WTC11 (cell line): ENCODE measurements at regions not wholly inside any gene's neighbourhood (a gene's known extent, or its start where the extent isn't known, plus 50 kb on each side); places are given as distances from the start of the nearest gene placed in this dataset.

Source experiments
- ATAC-seq: fragments of 200-7000 bp; cut with Tn5 transposase; 2 replicates; pipeline ENCODE4 v1.10.0; 2021; ENCODE audit warnings: mild to moderate bottlenecking, moderate library complexity
- CTCF ChIA-PET: fragments of 300-600 bp; sonication (Branson Sonifier 250); formaldehyde crosslinking; loops from one replicate; lab custom pipeline; 2021; ENCODE audit warnings: antibody characterized with exemption; lab: Charles Lee
- POLR2A ChIA-PET: fragments of 350-600 bp; sonication (Branson Sonifier 250); formaldehyde crosslinking; loops from one replicate; lab custom pipeline; 2021; ENCODE audit warnings: antibody characterized with exemption; lab: Charles Lee
- DNase-seq: peaks from one replicate; pipeline ENCODE4 v3.0.0; 2021; ENCODE audit warnings: low spot score
- H3K27ac Mint-ChIP-seq: 2 replicates; pipeline ENCODE4 v1.8.0; 2021; ENCODE audit warnings: mixed read lengths
- H3K27me3 Mint-ChIP-seq: 2 replicates; pipeline ENCODE4 v1.8.0; 2021; ENCODE audit warnings: low read depth, mild to moderate bottlenecking, moderate library complexity, mixed read lengths
- H3K36me3 Mint-ChIP-seq: 2 replicates; pipeline ENCODE4 v1.8.0; 2021; ENCODE audit warnings: mixed read lengths
- H3K4me1 Mint-ChIP-seq: 2 replicates; pipeline ENCODE4 v1.8.0; 2022; ENCODE audit warnings: mixed read lengths
- H3K4me3 Mint-ChIP-seq: 2 replicates; pipeline ENCODE4 v1.8.0; 2021; ENCODE audit warnings: mild to moderate bottlenecking, moderate library complexity, mixed read lengths
- H3K9me3 Mint-ChIP-seq: 2 replicates; pipeline ENCODE4 v1.8.0; 2021; ENCODE audit warnings: mixed read lengths
- ESRRA ChIP-seq: sonication (generic); formaldehyde crosslinking; IDR thresholded peaks from 2 replicates; pipeline ENCODE4 v1.8.1; 2022; ENCODE audit warnings: mild to moderate bottlenecking, missing genetic modification reagents, borderline replicate concordance
- FOXJ3 ChIP-seq: sonication (generic); formaldehyde crosslinking; IDR thresholded peaks from 2 replicates; pipeline ENCODE4 v1.9.0; 2021; ENCODE audit warnings: missing genetic modification reagents, mild to moderate bottlenecking, borderline replicate concordance
- GABPB1 ChIP-seq: sonication (generic); formaldehyde crosslinking; IDR thresholded peaks from 2 replicates; pipeline ENCODE4 v1.8.1; 2023; ENCODE audit warnings: mild to moderate bottlenecking, missing genetic modification reagents
- JAZF1 ChIP-seq: fragments of 250-450 bp; sonication (Bioruptor Pico); IDR thresholded peaks from 2 replicates; pipeline ENCODE4 v1.9.0; 2021; ENCODE audit warnings: moderate library complexity, mild to moderate bottlenecking, inconsistent platforms
- ZNF121 ChIP-seq: sonication (generic); formaldehyde crosslinking; IDR thresholded peaks from 2 replicates; pipeline ENCODE4 v1.8.0; 2023; ENCODE audit warnings: missing genetic modification reagents
- ZNF232 ChIP-seq: sonication (generic); formaldehyde crosslinking; IDR thresholded peaks from 2 replicates; pipeline ENCODE4 v1.8.0; 2022; ENCODE audit warnings: mild to moderate bottlenecking, missing genetic modification reagents
- ZNF317 ChIP-seq: sonication (generic); formaldehyde crosslinking; IDR thresholded peaks from 2 replicates; pipeline ENCODE4 v1.8.1; 2023; ENCODE audit warnings: low read depth, mild to moderate bottlenecking, moderate library complexity, missing genetic modification reagents, borderline replicate concordance
- ZNF416 ChIP-seq: fragments of 250-450 bp; sonication (Bioruptor Pico); IDR thresholded peaks from 2 replicates; pipeline ENCODE4 v1.9.0; 2021; ENCODE audit warnings: mild to moderate bottlenecking, inconsistent platforms
- ZNF423 ChIP-seq: fragments of 250-450 bp; sonication (Bioruptor Pico); IDR thresholded peaks from 2 replicates; pipeline ENCODE4 v2.1.2; 2022; ENCODE audit warnings: mild to moderate bottlenecking, moderate library complexity
- TF ChIP-seq, protein P1 (sequence below): sonication (generic); formaldehyde crosslinking; IDR thresholded peaks from 2 replicates; pipeline ENCODE4 v1.8.1; 2023; ENCODE audit warnings: mild to moderate bottlenecking, missing genetic modification reagents, borderline replicate concordance
- TF ChIP-seq, protein P2 (sequence below): sonication (generic); formaldehyde crosslinking; IDR thresholded peaks from 2 replicates; pipeline ENCODE4 v1.8.1; 2022; ENCODE audit warnings: missing genetic modification reagents, borderline replicate concordance
- TF ChIP-seq, protein P3 (sequence below): fragments of 250-450 bp; sonication (Bioruptor Pico); IDR thresholded peaks from 2 replicates; pipeline ENCODE4 v1.9.0; 2021; ENCODE audit warnings: mild to moderate bottlenecking
- TF ChIP-seq, protein P4 (sequence below): sonication (generic); formaldehyde crosslinking; IDR thresholded peaks from 2 replicates; pipeline ENCODE4 v1.8.1; 2022; ENCODE audit warnings: low read depth, mild to moderate bottlenecking, moderate library complexity, missing genetic modification reagents, borderline replicate concordance
- TF ChIP-seq, protein P5 (sequence below): fragments of 250-450 bp; sonication (Bioruptor Pico); IDR thresholded peaks from 2 replicates; pipeline ENCODE4 v1.8.0; 2021; ENCODE audit warnings: mild to moderate bottlenecking
- TF ChIP-seq, protein P6 (sequence below): sonication (generic); formaldehyde crosslinking; IDR thresholded peaks from 2 replicates; pipeline ENCODE4 v1.8.1; 2023; ENCODE audit warnings: mild to moderate bottlenecking, missing genetic modification reagents, moderate library complexity
- TF ChIP-seq, protein P7 (sequence below): sonication (generic); formaldehyde crosslinking; IDR thresholded peaks from 2 replicates; pipeline ENCODE4 v1.8.1; 2023; ENCODE audit warnings: mild to moderate bottlenecking, moderate library complexity, missing genetic modification reagents
- TF ChIP-seq, protein P8 (sequence below): sonication (generic); formaldehyde crosslinking; IDR thresholded peaks from 2 replicates; pipeline ENCODE4 v1.8.1; 2022; ENCODE audit warnings: mild to moderate bottlenecking, missing genetic modification reagents, moderate library complexity, borderline replicate concordance
- TF ChIP-seq, protein P9 (sequence below): sonication (generic); formaldehyde crosslinking; IDR thresholded peaks from 2 replicates; pipeline ENCODE4 v1.8.0; 2022; ENCODE audit warnings: mild to moderate bottlenecking, missing genetic modification reagents

DNA sequence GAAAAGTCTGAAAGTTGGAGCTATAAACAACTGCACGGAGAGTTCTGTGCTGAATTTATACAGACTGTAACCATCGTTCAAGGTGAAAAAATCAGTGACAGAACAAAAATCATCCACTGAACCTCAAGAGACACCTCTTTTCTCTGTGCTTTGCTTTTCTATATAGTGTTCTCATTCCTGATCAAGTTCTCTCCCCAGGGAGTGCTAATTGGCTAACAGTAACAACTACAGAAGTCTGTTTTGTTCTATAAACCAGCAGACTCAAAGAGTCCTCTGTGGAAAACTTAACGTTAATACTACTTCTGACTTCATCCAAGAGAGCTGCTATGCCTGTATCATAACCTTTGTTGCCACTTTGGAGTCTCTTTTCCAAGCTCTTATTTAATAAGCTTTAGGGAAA is 1388.3 kb upstream of the C9orf72 start (continued):
- TF ChIP-seq, protein P1, sequence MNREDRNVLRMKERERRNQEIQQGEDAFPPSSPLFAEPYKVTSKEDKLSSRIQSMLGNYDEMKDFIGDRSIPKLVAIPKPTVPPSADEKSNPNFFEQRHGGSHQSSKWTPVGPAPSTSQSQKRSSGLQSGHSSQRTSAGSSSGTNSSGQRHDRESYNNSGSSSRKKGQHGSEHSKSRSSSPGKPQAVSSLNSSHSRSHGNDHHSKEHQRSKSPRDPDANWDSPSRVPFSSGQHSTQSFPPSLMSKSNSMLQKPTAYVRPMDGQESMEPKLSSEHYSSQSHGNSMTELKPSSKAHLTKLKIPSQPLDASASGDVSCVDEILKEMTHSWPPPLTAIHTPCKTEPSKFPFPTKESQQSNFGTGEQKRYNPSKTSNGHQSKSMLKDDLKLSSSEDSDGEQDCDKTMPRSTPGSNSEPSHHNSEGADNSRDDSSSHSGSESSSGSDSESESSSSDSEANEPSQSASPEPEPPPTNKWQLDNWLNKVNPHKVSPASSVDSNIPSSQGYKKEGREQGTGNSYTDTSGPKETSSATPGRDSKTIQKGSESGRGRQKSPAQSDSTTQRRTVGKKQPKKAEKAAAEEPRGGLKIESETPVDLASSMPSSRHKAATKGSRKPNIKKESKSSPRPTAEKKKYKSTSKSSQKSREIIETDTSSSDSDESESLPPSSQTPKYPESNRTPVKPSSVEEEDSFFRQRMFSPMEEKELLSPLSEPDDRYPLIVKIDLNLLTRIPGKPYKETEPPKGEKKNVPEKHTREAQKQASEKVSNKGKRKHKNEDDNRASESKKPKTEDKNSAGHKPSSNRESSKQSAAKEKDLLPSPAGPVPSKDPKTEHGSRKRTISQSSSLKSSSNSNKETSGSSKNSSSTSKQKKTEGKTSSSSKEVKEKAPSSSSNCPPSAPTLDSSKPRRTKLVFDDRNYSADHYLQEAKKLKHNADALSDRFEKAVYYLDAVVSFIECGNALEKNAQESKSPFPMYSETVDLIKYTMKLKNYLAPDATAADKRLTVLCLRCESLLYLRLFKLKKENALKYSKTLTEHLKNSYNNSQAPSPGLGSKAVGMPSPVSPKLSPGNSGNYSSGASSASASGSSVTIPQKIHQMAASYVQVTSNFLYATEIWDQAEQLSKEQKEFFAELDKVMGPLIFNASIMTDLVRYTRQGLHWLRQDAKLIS: no peak
- TF ChIP-seq, protein P2, sequence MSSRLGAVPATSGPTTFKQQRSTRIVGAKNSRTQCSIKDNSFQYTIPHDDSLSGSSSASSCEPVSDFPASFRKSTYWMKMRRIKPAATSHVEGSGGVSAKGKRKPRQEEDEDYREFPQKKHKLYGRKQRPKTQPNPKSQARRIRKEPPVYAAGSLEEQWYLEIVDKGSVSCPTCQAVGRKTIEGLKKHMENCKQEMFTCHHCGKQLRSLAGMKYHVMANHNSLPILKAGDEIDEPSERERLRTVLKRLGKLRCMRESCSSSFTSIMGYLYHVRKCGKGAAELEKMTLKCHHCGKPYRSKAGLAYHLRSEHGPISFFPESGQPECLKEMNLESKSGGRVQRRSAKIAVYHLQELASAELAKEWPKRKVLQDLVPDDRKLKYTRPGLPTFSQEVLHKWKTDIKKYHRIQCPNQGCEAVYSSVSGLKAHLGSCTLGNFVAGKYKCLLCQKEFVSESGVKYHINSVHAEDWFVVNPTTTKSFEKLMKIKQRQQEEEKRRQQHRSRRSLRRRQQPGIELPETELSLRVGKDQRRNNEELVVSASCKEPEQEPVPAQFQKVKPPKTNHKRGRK (CRISPR knock-in tag): no peak
- TF ChIP-seq, protein P3, sequence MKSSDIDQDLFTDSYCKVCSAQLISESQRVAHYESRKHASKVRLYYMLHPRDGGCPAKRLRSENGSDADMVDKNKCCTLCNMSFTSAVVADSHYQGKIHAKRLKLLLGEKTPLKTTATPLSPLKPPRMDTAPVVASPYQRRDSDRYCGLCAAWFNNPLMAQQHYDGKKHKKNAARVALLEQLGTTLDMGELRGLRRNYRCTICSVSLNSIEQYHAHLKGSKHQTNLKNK (CRISPR knock-in tag): no peak
- TF ChIP-seq, protein P4, sequence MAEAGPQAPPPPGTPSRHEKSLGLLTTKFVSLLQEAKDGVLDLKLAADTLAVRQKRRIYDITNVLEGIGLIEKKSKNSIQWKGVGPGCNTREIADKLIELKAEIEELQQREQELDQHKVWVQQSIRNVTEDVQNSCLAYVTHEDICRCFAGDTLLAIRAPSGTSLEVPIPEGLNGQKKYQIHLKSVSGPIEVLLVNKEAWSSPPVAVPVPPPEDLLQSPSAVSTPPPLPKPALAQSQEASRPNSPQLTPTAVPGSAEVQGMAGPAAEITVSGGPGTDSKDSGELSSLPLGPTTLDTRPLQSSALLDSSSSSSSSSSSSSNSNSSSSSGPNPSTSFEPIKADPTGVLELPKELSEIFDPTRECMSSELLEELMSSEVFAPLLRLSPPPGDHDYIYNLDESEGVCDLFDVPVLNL: no peak
- TF ChIP-seq JAZF1 (no peak), ESRRA (CRISPR knock-in tag) (no peak), ZNF121 (no peak)
- TF ChIP-seq, protein P5, sequence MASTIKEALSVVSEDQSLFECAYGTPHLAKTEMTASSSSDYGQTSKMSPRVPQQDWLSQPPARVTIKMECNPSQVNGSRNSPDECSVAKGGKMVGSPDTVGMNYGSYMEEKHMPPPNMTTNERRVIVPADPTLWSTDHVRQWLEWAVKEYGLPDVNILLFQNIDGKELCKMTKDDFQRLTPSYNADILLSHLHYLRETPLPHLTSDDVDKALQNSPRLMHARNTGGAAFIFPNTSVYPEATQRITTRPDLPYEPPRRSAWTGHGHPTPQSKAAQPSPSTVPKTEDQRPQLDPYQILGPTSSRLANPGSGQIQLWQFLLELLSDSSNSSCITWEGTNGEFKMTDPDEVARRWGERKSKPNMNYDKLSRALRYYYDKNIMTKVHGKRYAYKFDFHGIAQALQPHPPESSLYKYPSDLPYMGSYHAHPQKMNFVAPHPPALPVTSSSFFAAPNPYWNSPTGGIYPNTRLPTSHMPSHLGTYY (CRISPR knock-in tag): no peak
- TF ChIP-seq, protein P6, sequence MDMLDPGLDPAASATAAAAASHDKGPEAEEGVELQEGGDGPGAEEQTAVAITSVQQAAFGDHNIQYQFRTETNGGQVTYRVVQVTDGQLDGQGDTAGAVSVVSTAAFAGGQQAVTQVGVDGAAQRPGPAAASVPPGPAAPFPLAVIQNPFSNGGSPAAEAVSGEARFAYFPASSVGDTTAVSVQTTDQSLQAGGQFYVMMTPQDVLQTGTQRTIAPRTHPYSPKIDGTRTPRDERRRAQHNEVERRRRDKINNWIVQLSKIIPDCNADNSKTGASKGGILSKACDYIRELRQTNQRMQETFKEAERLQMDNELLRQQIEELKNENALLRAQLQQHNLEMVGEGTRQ (CRISPR knock-in tag): no peak
- TF ChIP-seq, protein P7, sequence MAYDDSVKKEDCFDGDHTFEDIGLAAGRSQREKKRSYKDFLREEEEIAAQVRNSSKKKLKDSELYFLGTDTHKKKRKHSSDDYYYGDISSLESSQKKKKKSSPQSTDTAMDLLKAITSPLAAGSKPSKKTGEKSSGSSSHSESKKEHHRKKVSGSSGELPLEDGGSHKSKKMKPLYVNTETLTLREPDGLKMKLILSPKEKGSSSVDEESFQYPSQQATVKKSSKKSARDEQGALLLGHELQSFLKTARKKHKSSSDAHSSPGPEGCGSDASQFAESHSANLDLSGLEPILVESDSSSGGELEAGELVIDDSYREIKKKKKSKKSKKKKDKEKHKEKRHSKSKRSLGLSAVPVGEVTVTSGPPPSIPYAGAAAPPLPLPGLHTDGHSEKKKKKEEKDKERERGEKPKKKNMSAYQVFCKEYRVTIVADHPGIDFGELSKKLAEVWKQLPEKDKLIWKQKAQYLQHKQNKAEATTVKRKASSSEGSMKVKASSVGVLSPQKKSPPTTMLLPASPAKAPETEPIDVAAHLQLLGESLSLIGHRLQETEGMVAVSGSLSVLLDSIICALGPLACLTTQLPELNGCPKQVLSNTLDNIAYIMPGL (CRISPR knock-in tag): no peak

DNA sequence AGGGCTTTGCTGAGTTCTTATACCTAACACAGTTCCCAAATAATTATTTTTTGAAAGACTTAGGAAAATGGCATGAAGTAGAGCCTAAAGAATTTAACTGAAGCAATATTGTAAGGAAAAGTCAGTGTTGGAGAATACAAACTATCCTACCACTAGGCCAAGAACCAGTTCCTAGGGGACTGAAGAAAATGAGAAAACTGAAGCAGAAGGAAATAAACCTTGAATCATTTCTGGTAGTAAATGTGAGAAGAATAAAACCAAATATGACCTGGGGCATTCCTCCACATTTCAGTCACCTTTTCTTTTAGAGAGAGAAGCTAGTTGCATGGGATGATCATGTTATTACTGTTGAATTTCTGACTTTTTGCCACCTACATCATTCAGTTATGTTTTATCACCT is 1393.9 kb upstream of the C9orf72 start:
- no peak for ATAC-seq
- POLR2A ChIA-PET: no interaction called here
- Mint-ChIP-seq H3K36me3 (peaks cover 6% of the 10 kb centered on the region), H3K4me1 (peaks cover 74% of the 10 kb centered on the region), H3K9me3 (peaks cover 5% of the 10 kb centered on the region), H3K4me3 (no peak overlapping the region), H3K27me3 (no peaks in the 10 kb centered on the region; the same call in 1 of the 2 replicates), H3K27ac (no peak overlapping the region)
- no peak for TF ChIP-seq ZNF423 (CRISPR knock-in tag)
- TF ChIP-seq ESRRA (CRISPR knock-in tag): no peak
- TF ChIP-seq, protein P5 (CRISPR knock-in tag): no peak
- TF ChIP-seq GABPB1: no peak
- no peak for TF ChIP-seq FOXJ3 (CRISPR knock-in tag)
- TF ChIP-seq ZNF317 (CRISPR knock-in tag): no peak
- TF ChIP-seq, protein P3 (CRISPR knock-in tag): no peak
- TF ChIP-seq, protein P8, sequence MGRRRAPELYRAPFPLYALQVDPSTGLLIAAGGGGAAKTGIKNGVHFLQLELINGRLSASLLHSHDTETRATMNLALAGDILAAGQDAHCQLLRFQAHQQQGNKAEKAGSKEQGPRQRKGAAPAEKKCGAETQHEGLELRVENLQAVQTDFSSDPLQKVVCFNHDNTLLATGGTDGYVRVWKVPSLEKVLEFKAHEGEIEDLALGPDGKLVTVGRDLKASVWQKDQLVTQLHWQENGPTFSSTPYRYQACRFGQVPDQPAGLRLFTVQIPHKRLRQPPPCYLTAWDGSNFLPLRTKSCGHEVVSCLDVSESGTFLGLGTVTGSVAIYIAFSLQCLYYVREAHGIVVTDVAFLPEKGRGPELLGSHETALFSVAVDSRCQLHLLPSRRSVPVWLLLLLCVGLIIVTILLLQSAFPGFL (CRISPR knock-in tag): no peak
- no peak for TF ChIP-seq ZNF121
- no peak for TF ChIP-seq ZNF232 (CRISPR knock-in tag)
- no peak for TF ChIP-seq ZNF416 (CRISPR knock-in tag)
- TF ChIP-seq, protein P9, sequence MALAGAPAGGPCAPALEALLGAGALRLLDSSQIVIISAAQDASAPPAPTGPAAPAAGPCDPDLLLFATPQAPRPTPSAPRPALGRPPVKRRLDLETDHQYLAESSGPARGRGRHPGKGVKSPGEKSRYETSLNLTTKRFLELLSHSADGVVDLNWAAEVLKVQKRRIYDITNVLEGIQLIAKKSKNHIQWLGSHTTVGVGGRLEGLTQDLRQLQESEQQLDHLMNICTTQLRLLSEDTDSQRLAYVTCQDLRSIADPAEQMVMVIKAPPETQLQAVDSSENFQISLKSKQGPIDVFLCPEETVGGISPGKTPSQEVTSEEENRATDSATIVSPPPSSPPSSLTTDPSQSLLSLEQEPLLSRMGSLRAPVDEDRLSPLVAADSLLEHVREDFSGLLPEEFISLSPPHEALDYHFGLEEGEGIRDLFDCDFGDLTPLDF (CRISPR knock-in tag): no peak
- CTCF ChIA-PET: no interaction called here
- no peak for DNase-seq
